Keratinocyte (primary cell): ENCODE measurements at regions not wholly inside any gene's neighbourhood (a gene's known extent, or its start where the extent isn't known, plus 50 kb on each side); places are given as distances from the start of the nearest gene placed in this dataset.

Experiments used
- DNase-seq: peaks from one replicate; pipeline ENCODE4 v3.0.0-alpha.2; 2011; ENCODE audit warnings: low read depth, missing footprints, low spot score
- FAIRE-seq: peaks from 2 replicates; lab custom pipeline; 2011; peaks lifted over from hg19 to GRCh38; lab: Jason Lieb, UNC
- H2AFZ ChIP-seq: 2 replicates; pipeline ENCODE4 v1.6.0; 2012; ENCODE audit warnings: low read length, control low read depth, inconsistent platforms; ENCODE audit not compliant: control insufficient read depth
- H3K27ac ChIP-seq: 2 replicates; pipeline ENCODE4 v1.5.1; 2011; ENCODE audit warnings: low read length; ENCODE audit not compliant: control insufficient read depth, insufficient read depth
- H3K27me3 ChIP-seq: 3 replicates; pipeline ENCODE4 v1.6.0; 2011; ENCODE audit warnings: low read length; ENCODE audit not compliant: control insufficient read depth, insufficient read depth; ENCODE audit errors: extremely low read depth
- H3K36me3 ChIP-seq, 2 experiments: 2 replicates in 1 of 2; 3 replicates in 1 of 2; pipeline ENCODE4 v1.5.1; 2011; ENCODE audit warnings: low read length in 2 of 2, mild to moderate bottlenecking in 1 of 2; ENCODE audit not compliant: control insufficient read depth in 2 of 2, insufficient read depth in 2 of 2; ENCODE audit errors: extremely low read depth in 1 of 2
- H3K4me1 ChIP-seq: 3 replicates; pipeline ENCODE4 v1.5.1; 2011; ENCODE audit warnings: low read length; ENCODE audit not compliant: control insufficient read depth, insufficient read depth; ENCODE audit errors: extremely low read depth
- H3K4me2 ChIP-seq: 3 replicates; pipeline ENCODE4 v1.6.0; 2011; ENCODE audit warnings: low read depth, low read length; ENCODE audit not compliant: control insufficient read depth, insufficient read depth; ENCODE audit errors: extremely low read depth
- H3K4me3 ChIP-seq, 3 experiments: fragments of 200-600 bp in 1 of 3; sonication (generic) in 1 of 3; 2 replicates in 2 of 3; 3 replicates in 1 of 3; pipeline ENCODE4 v1.5.1; 2011 to 2016; ENCODE audit warnings: low read length in 3 of 3, mild to moderate bottlenecking in 3 of 3, control low read depth in 2 of 3, inconsistent platforms in 1 of 3, low read depth in 1 of 3, mixed read lengths in 1 of 3, mixed run types in 1 of 3, moderate library complexity in 1 of 3; ENCODE audit not compliant: control insufficient read depth in 2 of 3, insufficient read depth in 2 of 3; ENCODE audit errors: extremely low read depth in 1 of 3
- H3K79me2 ChIP-seq: 2 replicates; pipeline ENCODE4 v1.6.0; 2012; ENCODE audit warnings: low read length; ENCODE audit not compliant: control insufficient read depth, insufficient read depth
- H3K9ac ChIP-seq: 3 replicates; pipeline ENCODE4 v1.6.0; 2011; ENCODE audit warnings: low read length; ENCODE audit not compliant: control insufficient read depth, insufficient read depth; ENCODE audit errors: extremely low read depth
- H3K9me1 ChIP-seq: 3 replicates; pipeline ENCODE4 v1.6.0; 2011; ENCODE audit warnings: low read length; ENCODE audit not compliant: control insufficient read depth, insufficient read depth; ENCODE audit errors: extremely low read depth
- H3K9me3 ChIP-seq: 2 replicates; pipeline ENCODE4 v1.5.1; 2012; ENCODE audit warnings: low read depth, low read length; ENCODE audit not compliant: control insufficient read depth
- H4K20me1 ChIP-seq: 3 replicates; pipeline ENCODE4 v1.6.0; 2011; ENCODE audit warnings: low read length; ENCODE audit not compliant: control insufficient read depth, insufficient read depth; ENCODE audit errors: extremely low read depth
- CTCF ChIP-seq, 3 experiments: IDR thresholded peaks in 1 of 3; conservative IDR thresholded peaks in 1 of 3; optimal IDR thresholded peaks in 1 of 3; 2 replicates in 2 of 3; 3 replicates in 1 of 3; pipeline versions ENCODE3 to v1.5.1; 2011; ENCODE audit warnings: low read length in 3 of 3, mild to moderate bottlenecking in 3 of 3, moderate library complexity in 2 of 3, control low read depth in 1 of 3, inconsistent platforms in 1 of 3; ENCODE audit not compliant: insufficient read depth in 2 of 3; ENCODE audit errors: extremely low read depth in 1 of 3
- EZH2 ChIP-seq: IDR thresholded peaks from one replicate; pipeline ENCODE4 v1.6.1; 2012; ENCODE audit warnings: inconsistent platforms, mild to moderate bottlenecking, low read length, moderate library complexity
- dilution Hi-C: fragments of 300-500 bp; cut with MboI; formaldehyde crosslinking; loops from one replicate; pipeline ENCODE4 v1.7.0; 2020; ENCODE audit warnings: low sequenced_read_pairs; ENCODE audit not compliant: extremely low pct_ligation_motif_present

GRCh38 chr18:40583671-40584070 lies 1371.4 kb upstream of the PIK3C3 start:
- Histone ChIP-seq H3K27ac (no peak overlapping the region), H3K79me2 (no peaks in the 10 kb centered on the region), H2AFZ (no peak overlapping the region), H3K36me3 (no peaks in the 10 kb centered on the region), H4K20me1 (no peaks in the 10 kb centered on the region), H3K9me1 (no peaks in the 10 kb centered on the region), H3K4me2 (no peak overlapping the region), H3K4me3 (no peak overlapping the region), H3K9me3 (no peaks in the 10 kb centered on the region), H3K4me1 (no peaks in the 10 kb centered on the region), H3K9ac (no peak overlapping the region), H3K27me3 (no peaks in the 10 kb centered on the region)
- DNase-seq (no peak), FAIRE-seq (no peak)
- TF ChIP-seq EZH2, result no peak
- no peak for TF ChIP-seq CTCF (optimal IDR thresholded peaks at IDR 0.05 in 1 of 3, IDR thresholded peaks at IDR 0.05 in 1 of 3, conservative IDR thresholded peaks at IDR 0.05 in 1 of 3; ENCODE audit: extremely low read depth in 1 of 3, insufficient read depth in 2 of 3, low read length in 3 of 3)
- dilution Hi-C loops, result no loop called here

GRCh38 chr18:40582105-40582504 lies 1372.9 kb upstream of the PIK3C3 start:
- Histone ChIP-seq H3K9me1 (no peaks in the 10 kb centered on the region), H3K36me3 (no peaks in the 10 kb centered on the region), H3K4me1 (no peaks in the 10 kb centered on the region), H3K9me3 (no peaks in the 10 kb centered on the region), H3K79me2 (no peaks in the 10 kb centered on the region), H2AFZ (no peak overlapping the region), H3K9ac (no peak overlapping the region), H3K4me2 (no peak overlapping the region), H3K27me3 (no peaks in the 10 kb centered on the region), H3K4me3 (no peak overlapping the region), H4K20me1 (no peaks in the 10 kb centered on the region), H3K27ac (no peak overlapping the region)
- TF ChIP-seq CTCF (optimal IDR thresholded peaks at IDR 0.05 in 1 of 3, IDR thresholded peaks at IDR 0.05 in 1 of 3, conservative IDR thresholded peaks at IDR 0.05 in 1 of 3; ENCODE audit: extremely low read depth in 1 of 3, insufficient read depth in 2 of 3, low read length in 3 of 3), result no peak
- TF ChIP-seq EZH2, result no peak
- no peak for FAIRE-seq
- dilution Hi-C loops, result no loop called here
- DNase-seq, result no peak
